Activated CD4-positive, alpha-beta T cell treated with anti-CD3 and anti-CD28 coated beads, Interleukin-2, amount 50 U/mL, for 48 hours (primary cell): ENCODE measurements at regions not wholly inside any gene's neighbourhood (a gene's known extent, or its start where the extent isn't known, plus 50 kb on each side); places are given as distances from the start of the nearest gene placed in this dataset.
"Not testable (repeated sequence)": the region's sequence is repeated elsewhere in the genome, so short reads cannot be mapped to it uniquely, and the experiment has no call there.

Experiments used
- DNase-seq, 2 experiments: peaks; one replicate each; pipeline ENCODE4 v3.0.0-alpha.2; 2020

DNA sequence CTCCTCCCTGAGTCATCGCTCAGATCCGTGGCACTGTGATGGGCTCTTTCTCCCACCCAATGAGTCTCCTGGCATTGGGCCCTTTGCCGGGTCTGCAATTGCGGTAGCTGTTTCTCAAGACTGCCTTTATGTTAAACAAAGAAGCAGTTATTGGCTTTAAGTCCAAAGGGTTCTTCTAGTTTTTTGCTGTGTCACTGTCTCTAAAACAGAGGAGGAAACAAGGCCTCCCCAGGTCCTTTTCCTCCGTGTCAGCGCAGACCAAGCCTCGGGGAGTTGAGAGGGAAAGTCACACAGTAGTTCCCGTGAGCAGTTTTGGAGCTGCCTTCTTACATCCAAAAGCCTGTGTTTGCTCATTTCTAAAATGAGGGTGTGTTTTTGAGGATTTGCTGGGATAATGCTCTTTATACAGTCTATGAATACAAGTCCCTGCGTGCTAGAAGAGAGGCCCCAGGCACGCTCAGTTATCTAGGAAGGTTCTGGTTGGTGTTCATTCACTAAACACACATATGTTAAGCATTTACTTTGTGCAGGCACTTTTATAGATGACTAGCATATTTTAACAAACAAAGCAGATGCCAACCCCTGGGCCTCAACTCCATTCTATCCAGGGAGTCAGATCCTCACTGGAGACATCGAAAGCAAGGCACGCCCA, 126.0 kb upstream of the PZP start:
- no peak for DNase-seq

DNA sequence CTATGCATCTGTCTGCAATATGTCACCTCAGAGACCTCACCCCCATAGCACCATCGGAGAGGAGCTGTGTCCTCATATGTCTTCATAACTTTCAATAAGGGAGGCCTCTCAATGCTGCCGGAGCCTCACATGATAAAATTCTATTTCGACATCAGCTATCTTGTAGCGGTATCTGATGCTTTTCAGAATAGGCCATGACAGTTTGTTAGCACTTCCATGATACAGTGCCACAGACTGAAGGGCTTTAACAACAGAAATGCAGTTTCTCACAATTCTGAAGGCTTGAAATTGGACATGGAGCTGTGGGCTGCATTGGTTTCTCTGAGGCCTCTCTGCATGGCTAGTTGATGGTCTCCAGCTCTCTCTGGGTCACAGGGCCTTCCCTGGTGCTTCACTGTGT, 125.0 kb upstream of the PZP start:
- no peak for DNase-seq

DNA sequence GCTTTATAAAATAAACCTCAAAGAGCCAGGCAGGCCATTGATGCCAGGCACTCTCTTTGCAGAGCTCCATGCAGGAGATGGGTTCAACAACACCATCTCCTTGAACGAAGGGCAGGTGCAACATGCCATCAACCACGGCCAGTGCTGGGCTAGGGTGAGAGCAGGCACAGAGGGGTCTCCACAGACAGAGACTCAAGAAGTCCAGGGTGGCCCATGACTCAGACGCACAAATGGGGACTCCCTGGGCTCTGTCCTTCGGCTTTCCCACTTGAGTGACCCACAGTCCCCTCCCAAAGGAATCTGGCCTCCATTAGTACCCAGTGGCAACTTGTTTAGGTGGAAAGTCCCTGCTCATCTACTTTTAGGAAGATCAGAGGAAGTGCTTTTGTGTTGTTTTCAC, 124.4 kb upstream of the PZP start:
- DNase-seq: no peak

DNA sequence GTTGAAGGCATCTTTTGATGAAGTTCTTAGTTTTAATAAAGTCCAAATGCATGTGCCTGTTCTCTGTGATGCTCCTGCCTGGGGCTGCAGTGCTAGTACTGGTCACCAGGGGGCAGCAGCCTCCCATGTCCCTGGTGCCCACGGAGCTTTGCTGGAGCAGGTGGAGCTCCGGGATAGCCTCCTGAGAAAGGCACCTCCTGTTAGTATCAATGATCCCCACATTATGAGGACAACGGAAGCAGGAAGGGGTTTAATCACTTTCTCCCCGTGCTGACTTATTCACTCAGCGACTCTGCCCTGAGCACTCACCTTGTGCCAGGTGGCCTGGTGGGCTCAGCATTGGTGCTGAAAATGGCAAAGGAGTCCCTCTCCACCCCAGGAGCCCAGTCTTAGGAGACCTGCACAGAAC, 123.0 kb upstream of the PZP start:
- peak; percentile 79 to 81 for DNase-seq

DNA sequence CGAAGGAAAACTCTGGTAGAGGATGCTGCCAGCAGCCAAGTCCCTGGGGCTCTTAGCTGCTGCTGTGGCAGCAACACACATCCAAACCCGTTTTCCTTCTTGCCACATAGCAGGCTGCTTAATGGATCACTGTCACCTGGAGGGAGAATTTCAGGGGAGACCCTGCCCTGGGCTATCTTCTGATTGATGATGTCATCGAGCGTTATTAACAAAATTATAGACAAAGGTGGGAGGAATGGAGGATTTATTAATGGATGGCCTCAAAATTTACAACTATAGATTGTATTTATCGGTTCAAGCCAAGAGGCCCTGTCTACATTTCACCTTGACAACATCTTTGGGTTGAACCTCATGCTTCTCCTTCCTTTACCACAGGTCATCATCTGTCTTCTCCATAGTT, 120.8 kb upstream of the PZP start:
- DNase-seq: no peak

DNA sequence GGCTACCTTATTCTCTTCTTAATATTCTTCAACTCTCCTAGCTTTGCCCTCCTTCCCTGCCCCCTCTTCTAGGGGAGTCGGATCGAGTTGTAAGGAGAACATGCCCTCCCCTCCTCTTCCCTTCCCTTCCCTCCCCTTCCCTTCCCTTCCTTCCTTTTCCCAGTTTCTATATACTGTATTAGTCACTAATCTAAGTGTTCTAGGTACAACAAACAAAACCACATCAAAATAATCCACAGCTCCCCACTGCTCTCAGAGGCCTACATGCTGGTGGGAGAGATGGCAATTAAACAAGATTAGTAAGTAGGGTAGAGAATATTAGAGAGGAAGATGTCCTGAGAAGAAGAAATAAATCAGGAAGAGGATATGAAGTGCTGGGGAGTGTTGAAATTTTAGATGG, 119.9 kb upstream of the PZP start:
- no peak for DNase-seq

DNA sequence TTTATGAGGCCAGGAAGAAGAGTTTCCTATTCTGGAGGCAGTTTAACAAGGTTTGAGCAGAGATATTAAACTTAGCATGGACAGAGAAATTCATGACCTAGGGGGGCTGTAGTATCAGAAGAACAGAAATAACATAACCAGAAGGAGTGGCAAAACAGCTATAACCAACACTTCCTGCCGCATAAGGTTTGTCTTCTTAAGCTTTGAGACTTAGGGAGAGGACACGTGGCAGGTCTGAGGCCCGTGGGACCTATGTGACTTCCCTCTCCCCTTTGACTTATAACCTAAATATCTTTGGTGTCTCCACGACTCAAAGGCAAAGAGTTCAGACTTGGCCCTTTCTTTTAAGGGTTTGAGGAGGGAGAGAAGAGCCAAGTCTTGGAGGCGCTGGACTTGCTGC, 119.1 kb upstream of the PZP start:
- no peak for DNase-seq

DNA sequence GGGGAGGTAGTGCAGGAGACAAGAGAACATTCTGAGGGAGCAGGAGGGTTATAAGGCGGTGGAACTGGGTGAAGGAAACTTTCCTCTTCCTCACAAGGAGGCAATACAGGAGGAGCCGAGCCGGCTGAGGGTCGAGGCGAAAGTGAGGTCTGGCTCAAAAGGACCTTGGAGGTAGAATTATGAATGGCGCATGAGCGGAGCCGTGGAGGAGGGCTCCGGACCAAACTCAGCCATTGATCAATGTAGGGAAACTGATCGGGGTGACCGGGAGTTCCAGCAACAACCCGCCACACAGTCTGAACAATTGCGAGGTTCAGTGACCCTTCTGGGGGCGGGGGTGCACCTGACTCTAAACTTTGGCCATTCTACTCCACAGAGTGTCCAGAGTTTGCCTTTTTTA, 118.7 kb upstream of the PZP start:
- not testable (repeated sequence) for DNase-seq

DNA sequence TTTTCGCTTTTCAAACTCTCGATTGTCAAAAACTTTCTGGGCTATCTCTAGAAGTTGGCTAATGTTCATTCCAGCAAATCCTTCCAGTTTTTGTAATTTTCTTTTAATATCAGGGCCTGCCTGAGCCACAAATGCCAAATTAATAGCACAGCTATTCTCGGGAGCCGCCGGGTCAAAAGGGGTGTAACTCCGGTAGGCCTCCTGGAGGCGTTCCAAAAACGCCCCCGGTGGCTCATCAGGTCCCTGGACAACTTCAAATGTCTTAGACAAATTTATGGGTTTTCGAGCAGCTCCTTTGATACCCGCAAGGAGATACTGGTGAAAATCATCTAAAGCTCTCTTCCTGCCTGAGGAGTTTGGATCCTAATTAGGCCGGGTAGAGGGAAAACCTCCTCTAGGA, 117.9 kb upstream of the PZP start:
- no peak for DNase-seq

DNA sequence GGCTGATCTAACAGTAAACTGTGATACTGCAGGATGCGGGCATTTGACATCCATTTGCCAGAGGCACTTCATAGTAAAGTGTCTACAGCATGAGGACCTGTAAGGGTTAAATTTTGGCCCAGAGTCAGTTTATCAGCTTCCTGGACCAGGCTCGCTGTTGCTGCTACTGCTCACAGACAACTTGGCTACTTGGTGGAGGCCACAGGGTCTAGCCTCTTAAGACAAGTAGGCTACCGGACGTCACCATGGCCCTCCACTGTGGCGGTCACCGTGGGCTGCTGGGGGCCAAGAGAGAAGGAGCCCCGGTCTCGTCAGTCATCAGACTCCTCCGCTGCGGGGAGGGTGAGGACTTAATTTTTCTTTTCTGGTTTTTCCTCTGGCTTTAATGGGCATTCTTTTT, 117.3 kb upstream of the PZP start:
- no peak for DNase-seq

DNA sequence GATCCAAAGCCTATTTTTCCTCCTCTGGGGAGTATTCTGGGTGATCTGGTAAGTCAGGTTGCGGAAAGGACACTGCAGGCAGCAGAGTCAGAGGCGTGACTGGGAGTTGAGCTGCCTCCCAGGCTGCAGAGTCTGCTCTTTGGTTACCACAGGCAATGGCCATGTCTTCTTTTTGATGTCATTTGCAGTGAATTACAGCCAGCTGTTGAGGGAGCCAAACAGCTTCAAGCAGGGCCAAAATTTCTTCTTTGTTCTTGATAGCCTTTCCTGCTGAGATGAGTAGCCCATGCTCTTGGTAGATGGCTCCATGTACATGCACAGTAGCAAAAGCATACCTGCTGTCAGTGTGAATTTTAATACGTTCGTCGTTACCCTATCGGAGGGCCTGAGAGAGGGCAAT, 116.6 kb upstream of the PZP start:
- DNase-seq: no peak

DNA sequence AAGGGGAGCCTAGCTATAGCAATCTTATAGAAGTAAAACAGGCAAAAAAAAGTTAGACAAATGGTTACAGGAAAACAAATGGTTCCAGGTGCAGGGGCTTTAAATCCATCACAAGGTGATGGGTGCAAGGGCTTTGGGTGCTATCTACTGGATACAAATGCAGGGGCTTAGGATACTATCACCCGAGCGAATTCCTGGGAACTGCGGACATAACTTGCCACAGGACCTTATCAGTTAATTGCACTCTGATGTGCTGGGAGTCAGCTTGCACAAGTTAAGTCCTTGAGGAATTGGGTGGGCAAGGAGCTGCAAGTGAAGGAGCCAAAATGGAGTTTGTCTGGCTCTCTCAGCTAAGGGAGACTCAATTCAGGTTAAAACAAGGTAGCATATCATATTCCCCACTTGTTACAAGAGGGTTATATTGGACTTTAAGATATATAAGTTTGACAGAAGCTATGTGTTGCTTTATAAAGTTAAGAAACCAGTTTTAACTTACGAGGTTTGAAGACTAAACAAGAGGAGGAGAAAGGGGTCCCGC, 115.0 kb upstream of the PZP start:
- DNase-seq: no peak

DNA sequence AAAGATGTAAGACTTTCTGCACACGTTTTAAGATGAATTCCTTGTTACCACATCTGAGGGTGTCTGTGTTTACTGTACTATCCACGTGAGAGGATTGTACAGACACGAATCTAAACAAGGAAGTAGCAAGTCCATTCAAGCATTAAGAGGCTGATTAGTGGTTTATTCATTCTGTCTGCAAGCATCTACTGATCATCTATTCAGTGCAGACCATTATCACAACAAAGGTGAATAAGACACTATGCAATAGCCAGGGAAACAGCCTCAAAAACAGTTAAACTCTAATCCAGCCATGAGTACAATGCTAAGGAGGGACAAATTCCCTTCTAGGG, 111.6 kb upstream of the PZP start:
- DNase-seq: no peak

DNA sequence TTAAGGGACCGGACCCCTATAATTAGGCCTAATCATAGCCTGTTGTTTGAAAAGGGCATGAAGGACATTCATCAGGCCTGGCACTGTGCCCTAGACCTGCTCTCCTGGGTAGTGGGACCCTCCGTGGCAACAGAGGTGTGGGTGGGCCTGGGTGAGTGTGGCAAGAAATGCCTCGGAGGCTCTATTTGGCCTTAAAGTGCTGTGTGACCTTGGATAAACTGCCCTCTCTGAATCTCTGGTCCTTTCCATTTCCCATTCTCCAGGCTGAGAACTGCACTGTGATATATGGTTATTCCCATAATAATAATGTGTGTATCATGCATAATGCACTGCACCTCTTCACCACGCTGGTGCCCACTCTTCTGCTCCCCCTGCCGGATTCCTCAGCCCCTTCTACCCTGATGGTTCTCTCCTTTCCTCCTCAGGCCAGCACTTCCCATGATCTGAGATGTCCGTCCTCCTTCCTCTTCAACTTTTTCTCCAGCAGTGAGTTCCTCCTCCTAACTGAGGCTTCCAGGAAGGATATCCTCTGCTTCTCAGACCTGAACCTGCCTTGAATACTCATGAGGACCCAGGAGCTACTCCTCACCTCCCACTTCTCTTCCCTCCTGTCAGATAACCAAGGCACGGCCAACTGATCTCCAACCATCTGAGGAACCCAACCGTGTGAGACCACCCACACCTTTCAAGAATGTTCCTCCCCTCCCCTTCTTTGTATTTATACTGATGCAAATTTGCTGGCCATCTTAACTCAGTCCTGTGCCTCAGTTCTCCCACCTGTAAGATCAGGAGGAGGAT, 111.0 kb upstream of the PZP start:
- no peak for DNase-seq

DNA sequence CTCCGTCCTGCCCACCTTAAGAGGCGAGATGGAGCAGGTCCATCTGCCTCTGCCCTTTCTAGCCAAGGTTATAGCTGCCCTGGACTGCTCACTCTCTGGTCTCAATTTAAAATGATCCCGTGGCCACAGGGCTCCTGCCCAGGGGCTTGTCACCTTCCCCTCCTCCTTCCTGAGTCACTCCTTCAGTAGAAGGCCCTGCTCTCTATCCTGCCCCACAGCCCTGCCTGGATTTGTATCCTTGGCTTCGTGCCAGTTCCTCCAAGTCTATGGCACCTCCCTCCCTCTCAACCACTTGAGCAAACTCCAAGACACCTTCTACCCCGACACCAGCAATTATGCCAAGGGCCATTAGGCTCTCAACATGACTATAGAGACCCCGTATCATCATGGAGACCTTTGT, 105.3 kb upstream of the PZP start:
- DNase-seq: not testable (repeated sequence)

DNA sequence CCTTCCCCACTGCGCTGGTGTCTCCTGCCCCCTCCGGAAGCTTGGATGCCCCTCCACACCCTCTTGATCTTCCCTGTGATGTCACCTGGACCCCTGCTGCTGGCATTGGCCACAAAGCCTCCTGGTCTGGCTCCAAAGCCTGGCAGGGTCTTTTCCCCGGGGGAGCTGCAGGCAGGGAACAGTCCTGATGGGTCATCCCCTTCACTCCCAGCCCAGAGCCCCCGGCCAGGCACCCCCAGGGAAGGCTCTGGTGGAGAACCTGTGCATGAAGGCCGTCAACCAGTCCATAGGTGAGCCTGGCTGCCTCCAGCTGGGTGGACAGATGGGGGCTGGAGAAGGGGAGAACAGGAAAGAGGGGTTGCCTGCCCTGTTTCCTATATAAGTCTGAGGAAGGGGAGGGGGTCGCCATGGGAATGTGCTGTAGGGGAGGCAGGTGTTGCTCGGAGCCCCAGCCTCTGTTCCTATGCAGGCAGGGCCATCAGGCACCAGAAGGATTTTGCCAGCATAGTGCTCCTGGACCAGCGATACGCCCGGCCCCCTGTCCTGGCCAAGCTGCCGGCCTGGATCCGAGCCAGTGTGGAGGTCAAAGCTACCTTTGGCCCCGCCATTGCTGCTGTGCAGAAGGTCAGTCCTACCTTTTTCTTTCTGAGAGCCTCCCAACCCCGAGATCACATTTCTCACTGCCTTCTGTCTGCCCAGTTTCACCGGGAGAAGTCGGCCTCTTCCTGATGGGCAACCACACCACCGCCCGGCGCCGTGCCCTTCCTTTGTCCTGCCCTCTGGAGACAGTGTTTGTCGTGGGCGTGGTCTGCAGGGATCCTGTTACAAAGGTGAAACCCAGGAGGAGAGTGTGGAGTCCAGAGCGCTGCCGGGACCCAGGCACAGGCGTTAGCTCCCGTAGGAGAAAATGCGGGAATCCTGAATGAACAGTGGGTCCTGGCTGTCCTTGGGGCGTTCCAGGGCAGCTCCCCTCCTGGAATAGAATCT, 104.5 kb upstream of the PZP start:
- not testable (repeated sequence) for DNase-seq

DNA sequence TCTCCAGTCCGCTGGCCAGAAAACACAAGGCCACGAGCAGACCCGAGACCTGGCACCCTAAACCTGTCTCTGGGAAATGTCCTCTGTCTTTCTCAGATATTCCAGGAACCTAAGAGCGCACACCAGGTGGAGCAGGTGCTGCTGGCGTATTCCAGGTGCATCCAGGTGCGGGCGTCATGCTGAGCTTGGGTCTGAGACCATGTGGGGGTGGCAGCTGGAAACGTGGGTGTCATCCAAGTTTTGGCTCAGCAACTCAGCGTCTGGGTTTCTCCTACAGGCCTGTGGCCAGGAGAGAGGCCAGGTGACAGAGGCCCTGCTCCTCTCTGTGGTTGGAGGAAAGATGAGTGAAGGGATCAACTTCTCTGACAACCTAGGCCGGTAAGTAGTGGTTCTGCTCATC, 103.3 kb upstream of the PZP start:
- DNase-seq: not testable (repeated sequence)

DNA sequence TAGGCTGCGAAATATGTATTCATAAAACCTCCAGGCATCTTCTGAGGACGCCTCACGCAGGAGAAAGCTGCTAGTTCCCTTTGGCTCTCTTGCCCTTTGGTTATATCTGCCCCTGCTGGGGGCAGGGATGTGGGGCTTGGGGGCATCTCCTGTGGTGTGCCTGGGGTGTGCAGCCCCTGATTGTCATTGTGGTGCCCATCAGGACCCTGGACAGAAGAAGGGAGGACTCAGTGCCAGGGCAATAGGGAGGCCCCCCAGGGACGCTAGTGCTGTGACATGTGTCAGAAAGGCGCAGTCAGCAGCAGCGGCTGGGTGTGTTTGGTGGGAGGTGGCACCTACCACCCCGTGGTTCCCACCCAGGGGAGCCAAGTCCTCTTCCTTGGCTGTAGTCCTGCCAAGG, 102.5 kb upstream of the PZP start:
- DNase-seq: not testable (repeated sequence)

DNA sequence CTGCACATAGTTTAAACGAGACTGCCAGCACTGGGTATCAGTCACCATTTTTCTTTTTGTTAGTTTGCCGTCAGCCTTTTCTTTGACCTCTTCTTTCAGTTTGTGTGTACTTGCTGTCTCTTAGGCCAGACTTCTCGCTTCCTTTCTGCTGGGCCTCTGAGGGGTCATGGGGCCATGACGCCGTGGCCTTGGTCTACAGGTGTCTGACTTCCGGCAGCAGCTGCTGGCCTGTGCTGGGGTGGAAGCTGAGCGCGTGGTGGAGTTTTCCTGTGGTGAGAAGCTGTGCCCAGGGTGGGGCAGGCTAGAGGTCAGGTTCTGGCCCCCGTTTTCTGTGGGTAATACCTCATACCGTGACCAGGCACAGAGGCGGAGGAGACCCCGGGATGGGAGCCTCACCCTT, 101.6 kb upstream of the PZP start:
- DNase-seq: not testable (repeated sequence)

DNA sequence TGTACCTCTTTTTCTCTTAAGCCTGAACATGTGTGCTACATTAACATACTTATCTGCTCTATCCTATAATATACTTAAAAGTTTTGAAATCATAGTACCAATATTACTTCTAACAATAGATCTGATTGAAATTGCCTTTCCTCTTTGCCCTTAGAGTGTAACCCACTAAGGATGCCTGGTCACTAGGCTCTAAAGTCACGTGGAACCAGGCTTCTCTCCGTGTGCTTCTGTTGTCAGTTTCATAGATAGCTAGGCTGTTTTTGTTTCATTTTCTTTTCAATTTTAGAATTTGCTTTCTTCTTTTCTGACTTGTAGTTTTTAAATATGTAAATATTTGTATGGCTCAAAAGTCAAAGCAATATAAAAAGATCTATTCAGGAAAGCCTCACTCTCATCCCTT, 100.5 kb upstream of the PZP start:
- not testable (repeated sequence) for DNase-seq

DNA sequence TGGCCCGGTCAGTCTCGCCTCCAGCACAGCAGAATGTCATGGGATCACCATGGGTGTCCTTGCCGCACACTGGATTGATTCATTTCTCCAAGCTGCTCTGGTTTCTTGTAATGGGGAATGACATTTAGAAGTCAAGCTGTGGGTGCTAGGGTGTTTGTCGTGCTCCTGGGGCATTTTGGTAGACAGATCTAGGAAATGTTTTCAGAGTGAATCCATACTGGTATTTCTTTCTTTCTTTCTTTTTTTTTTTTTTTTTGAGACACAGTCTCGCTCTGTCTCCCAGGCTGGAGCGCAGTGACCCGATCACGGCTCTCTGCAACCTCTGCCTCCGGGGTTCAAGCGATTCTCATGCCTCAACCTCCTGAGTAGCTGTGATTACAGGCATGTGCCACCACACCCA, 100.0 kb upstream of the PZP start:
- not testable (repeated sequence) for DNase-seq

DNA sequence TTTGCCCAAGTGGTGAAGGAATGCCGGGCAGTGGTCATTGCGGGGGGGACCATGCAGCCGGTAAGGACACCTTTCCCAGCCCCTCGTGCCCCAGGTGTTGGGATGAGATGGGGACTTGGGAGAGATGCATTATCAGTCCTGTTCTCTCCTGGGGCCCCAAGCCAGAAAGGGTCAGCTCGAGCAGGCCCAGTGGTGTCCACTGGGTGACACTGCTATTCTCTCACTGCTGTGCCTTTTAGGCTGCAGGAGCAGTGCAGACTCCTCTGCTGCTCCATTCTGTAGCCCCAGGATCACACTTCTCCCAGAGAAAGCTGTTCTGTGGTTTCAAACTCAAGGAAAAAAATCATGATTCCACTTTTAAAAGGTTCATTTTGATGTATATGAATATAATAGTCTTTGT, 99.1 kb upstream of the PZP start:
- not testable (repeated sequence) for DNase-seq

DNA sequence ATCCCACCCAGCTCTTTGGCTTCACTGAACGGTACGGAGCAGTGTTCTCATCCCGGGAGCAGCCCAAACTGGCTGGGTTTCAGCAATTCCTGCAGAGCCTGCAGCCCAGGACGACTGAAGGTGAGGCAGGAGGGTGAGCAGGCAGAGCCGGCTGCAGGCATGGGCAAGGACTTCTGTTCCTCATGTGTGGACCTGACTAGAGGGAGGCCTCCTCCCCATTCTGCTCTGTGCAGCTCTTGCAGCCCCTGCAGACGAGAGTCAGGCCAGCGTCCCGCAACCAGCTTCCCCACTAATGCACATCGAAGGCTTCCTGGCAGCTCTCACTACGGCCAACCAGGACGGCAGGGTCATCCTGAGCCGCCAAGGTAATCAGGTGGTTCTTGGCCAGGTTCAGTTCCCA, 97.8 kb upstream of the PZP start:
- not testable (repeated sequence) for DNase-seq
